IMR-90 (cell line): ENCODE measurements at regions not wholly inside any gene's neighbourhood (a gene's known extent, or its start where the extent isn't known, plus 50 kb on each side); places are given as distances from the start of the nearest gene placed in this dataset.

Source experiments
- ATAC-seq: fragments of 200-7000 bp; cut with Tn5 transposase; 2 replicates; pipeline ENCODE4 v1.9.1; 2020; ENCODE audit warnings: low read depth, mild to moderate bottlenecking, moderate library complexity
- BruUV-seq: library from RNA; stranded (reverse); fragments of 400-500 nt; replicated peaks from 2 replicates; lab custom pipeline; 2021; lab: Mats Ljungman, UMichigan
- CTCF ChIA-PET: fragments of 300-600 bp; formaldehyde crosslinking; extraction: SDS; loops from one replicate; lab custom pipeline; 2021; ENCODE audit warnings: antibody characterized with exemption; lab: Yijun Ruan, JAX
- POLR2A ChIA-PET: fragments of 300-600 bp; sonication (Branson Sonifier 250); formaldehyde crosslinking; loops from one replicate; lab custom pipeline; 2022; ENCODE audit warnings: antibody characterized with exemption; ENCODE audit not compliant: unreplicated experiment; lab: Charles Lee
- DNase-seq: peaks from one replicate; pipeline ENCODE4 v3.0.0; 2013
- H2AFZ ChIP-seq: replicated peaks from 2 replicates; pipeline ENCODE3; 2013; ENCODE audit warnings: low read length, mild to moderate bottlenecking; ENCODE audit not compliant: poor library complexity
- H2AK5ac ChIP-seq: 2 replicates; pipeline ENCODE4 v1.6.1; 2013; ENCODE audit warnings: low read depth, low read length, inconsistent platforms
- H2AK9ac ChIP-seq: replicated peaks from 2 replicates; pipeline ENCODE3; 2013; ENCODE audit warnings: mild to moderate bottlenecking, low read depth, low read length, moderate library complexity; ENCODE audit not compliant: poor library complexity
- H2BK120ac ChIP-seq: 2 replicates; pipeline ENCODE4 v1.6.1; 2013; ENCODE audit warnings: low read depth, low read length, inconsistent platforms
- H2BK15ac ChIP-seq: 3 replicates; pipeline ENCODE4 v1.6.1; 2013; ENCODE audit warnings: low read depth, low read length, inconsistent platforms
- H2BK20ac ChIP-seq: 2 replicates; pipeline ENCODE4 v1.6.1; 2013; ENCODE audit warnings: low read depth, mild to moderate bottlenecking, inconsistent platforms, low read length, moderate library complexity
- H2BK5ac ChIP-seq: 2 replicates; pipeline ENCODE4 v1.6.1; 2013; ENCODE audit warnings: mild to moderate bottlenecking, low read depth, low read length, inconsistent platforms; ENCODE audit not compliant: poor library complexity, severe bottlenecking
- H3K14ac ChIP-seq: replicated peaks from 2 replicates; pipeline ENCODE4 v1.6.1; 2013; ENCODE audit warnings: low read depth, low read length, inconsistent platforms
- H3K18ac ChIP-seq: 2 replicates; pipeline ENCODE4 v1.6.1; 2013; ENCODE audit warnings: low read depth, low read length, control low read depth
- H3K23ac ChIP-seq: 2 replicates; pipeline ENCODE4 v1.6.1; 2013; ENCODE audit warnings: low read depth, low read length, inconsistent platforms
- H3K27ac ChIP-seq: 2 replicates; pipeline ENCODE4 v1.5.1; 2013; ENCODE audit warnings: mild to moderate bottlenecking, control low read depth, low read length; ENCODE audit not compliant: insufficient read depth
- H3K27me3 ChIP-seq: 2 replicates; pipeline ENCODE4 v1.6.1; 2013; ENCODE audit warnings: low read length; ENCODE audit not compliant: control insufficient read depth, insufficient read depth
- H3K36me3 ChIP-seq: 2 replicates; pipeline ENCODE4 v1.6.1; 2013; ENCODE audit warnings: low read length, mixed read lengths; ENCODE audit not compliant: control insufficient read depth, insufficient read depth
- H3K4ac ChIP-seq: 2 replicates; pipeline ENCODE4 v1.6.1; 2013; ENCODE audit warnings: low read depth, low read length, inconsistent platforms
- H3K4me1 ChIP-seq: 2 replicates; pipeline ENCODE4 v1.6.1; 2013; ENCODE audit warnings: low read length, mixed read lengths; ENCODE audit not compliant: control insufficient read depth, insufficient read depth
- H3K4me2 ChIP-seq: 2 replicates; pipeline ENCODE4 v1.6.1; 2013; ENCODE audit warnings: low read depth, mild to moderate bottlenecking, control low read depth, low read length, moderate library complexity
- H3K4me3 ChIP-seq: 2 replicates; pipeline ENCODE4 v1.5.1; 2013; ENCODE audit warnings: low read depth, mild to moderate bottlenecking, control low read depth, low read length, moderate library complexity; ENCODE audit not compliant: insufficient read depth
- H3K56ac ChIP-seq: 2 replicates; pipeline ENCODE4 v1.6.1; 2013; ENCODE audit warnings: low read length, inconsistent platforms; ENCODE audit not compliant: insufficient read depth; ENCODE audit errors: extremely low read depth
- H3K79me1 ChIP-seq, 2 experiments: 2 replicates each; pipeline ENCODE4 v1.6.1; 2013; ENCODE audit warnings: low read length in 2 of 2, inconsistent platforms in 1 of 2, low read depth in 1 of 2
- H3K9ac ChIP-seq: 2 replicates; pipeline ENCODE4 v1.6.1; 2013; ENCODE audit warnings: low read depth, low read length, control low read depth
- H3K9me1 ChIP-seq: 2 replicates; pipeline ENCODE4 v1.6.1; 2013; ENCODE audit warnings: low read length, inconsistent platforms; ENCODE audit not compliant: insufficient read depth
- H3K9me3 ChIP-seq: 2 replicates; pipeline ENCODE4 v1.6.1; 2013; ENCODE audit warnings: low read length; ENCODE audit not compliant: control insufficient read depth, insufficient read depth
- H4K20me1 ChIP-seq: 2 replicates; pipeline ENCODE4 v1.6.1; 2013; ENCODE audit warnings: low read length, inconsistent platforms; ENCODE audit not compliant: insufficient read depth
- H4K5ac ChIP-seq: 2 replicates; pipeline ENCODE4 v1.6.1; 2013; ENCODE audit warnings: mild to moderate bottlenecking, low read depth, low read length, control low read depth
- H4K8ac ChIP-seq, 2 experiments: 2 replicates each; pipeline ENCODE4 v1.6.1; 2013; ENCODE audit warnings: low read depth in 2 of 2, low read length in 2 of 2, control low read depth in 1 of 2, inconsistent platforms in 1 of 2
- H4K91ac ChIP-seq: 2 replicates; pipeline ENCODE4 v1.6.1; 2013; ENCODE audit warnings: low read depth, low read length, inconsistent platforms; ENCODE audit not compliant: insufficient read depth
- CHD1 ChIP-seq: IDR thresholded peaks from 2 replicates; pipeline ENCODE4 v1.6.1; 2012; ENCODE audit warnings: low read depth, low read length, improper control_type of control experiment
- ELK1 ChIP-seq: fragments of 150-350 bp; IDR thresholded peaks from 2 replicates; pipeline ENCODE4 v1.6.1; 2016; ENCODE audit warnings: low read depth, mild to moderate bottlenecking, low read length, moderate library complexity, borderline replicate concordance
- MXI1 ChIP-seq: IDR thresholded peaks from 2 replicates; pipeline ENCODE4 v1.6.1; 2012; ENCODE audit warnings: low read depth, mild to moderate bottlenecking, low read length, moderate library complexity, borderline replicate concordance
- RFX5 ChIP-seq: IDR thresholded peaks from 2 replicates; pipeline ENCODE4 v1.8.0; 2012; ENCODE audit warnings: low read depth, mild to moderate bottlenecking, low read length, moderate library complexity
- USF2 ChIP-seq: fragments of 150-350 bp; IDR thresholded peaks from 2 replicates; pipeline ENCODE4 v1.6.1; 2017; ENCODE audit warnings: mild to moderate bottlenecking, antibody characterized with exemption, low read length, low read depth
- WGBS, 2 experiments: methylation state at CpG; one replicate each; pipeline versions ENCODE4 v1.1.5 to v1.1.7; 2013; ENCODE audit warnings: missing lambda C conversion rate in 2 of 2; ENCODE audit not compliant: insufficient read length in 1 of 2; ENCODE audit errors: extremely low coverage in 2 of 2; 5-methylcytosine and 5-hydroxymethylcytosine counted together
- dilution Hi-C: fragments of 300-500 bp; cut with HindIII; formaldehyde crosslinking; loops from one replicate; pipeline ENCODE4 v1.14.3; 2018; ENCODE audit warnings: low sequenced_read_pairs; ENCODE audit not compliant: unreplicated experiment
- in situ Hi-C: fragments of 300-500 bp; cut with MboI; formaldehyde crosslinking; loops from 3 replicates; pipeline ENCODE4 v1.14.3; 2019; ENCODE audit warnings: low sequenced_read_pairs, inconsistent platforms, mixed read lengths
- intact Hi-C: fragments of 100-400 bp; cut with micrococcal nuclease; formaldehyde crosslinking; loops from 2 replicates; pipeline ENCODE4 v1.10.0; 2022

GRCh38 chr12:74959657-74960056 lies 250.0 kb downstream of the KCNC2 start:
- H3K9me1 ChIP-seq: no peaks in the 10 kb centered on the region
- H3K56ac ChIP-seq: no peak overlapping the region
- no peak overlapping the region for H2AK9ac ChIP-seq
- no peaks in the 10 kb centered on the region for H4K20me1 ChIP-seq
- H3K14ac ChIP-seq: no peak overlapping the region
- H3K9ac ChIP-seq: no peak overlapping the region
- H3K27ac ChIP-seq: no peak overlapping the region
- H2AFZ ChIP-seq: no peak overlapping the region
- DNase-seq (no peak), ATAC-seq (no peak)
- no peaks in the 10 kb centered on the region for H3K4me1 ChIP-seq
- in situ Hi-C loops: no loop called here
- H3K79me1 ChIP-seq: no peaks in the 10 kb centered on the region
- H4K8ac ChIP-seq: no peak overlapping the region
- H2AK5ac ChIP-seq: no peak overlapping the region
- ChIA-PET CTCF (no interaction called here), POLR2A (no interaction called here)
- WGBS, 2 experiments: no CpG with 5 or more reads among the region's 2 CpGs
- H4K5ac ChIP-seq: no peak overlapping the region
- no peak overlapping the region for H3K18ac ChIP-seq
- H3K36me3 ChIP-seq: no peaks in the 10 kb centered on the region
- no peak overlapping the region for H2BK120ac ChIP-seq
- no peak overlapping the region for H2BK5ac ChIP-seq
- H4K91ac ChIP-seq: no peak overlapping the region
- no TSS peak for BruUV-seq
- dilution Hi-C loops: no loop called here
- H3K9me3 ChIP-seq: no peaks in the 10 kb centered on the region
- H2BK15ac ChIP-seq: no peak overlapping the region
- TF ChIP-seq USF2 (no peak), CHD1 (no peak), MXI1 (no peak), ELK1 (no peak), RFX5 (no peak)
- H3K23ac ChIP-seq: no peak overlapping the region
- H3K4me2 ChIP-seq: no peak overlapping the region
- intact Hi-C loops: no loop called here
- no peak overlapping the region for H3K4me3 ChIP-seq
- no peak overlapping the region for H2BK20ac ChIP-seq
- no peaks in the 10 kb centered on the region for H3K27me3 ChIP-seq
- H3K4ac ChIP-seq: no peak overlapping the region
